ENCODE measurements at regions not wholly inside any gene's neighbourhood (a gene's known extent, or its start where the extent isn't known, plus 50 kb on each side); places are given as distances from the start of the nearest gene placed in this dataset.
A peak's percentile ranks its signal among the peaks of the same experiment; 100 is the strongest.

GRCh38 chr16:6018848-6019489 is 921.4 kb upstream of the EEF2KMT start:
- DNase-seq (ENCODE audit: low read depth in 2 of 2): no peak

GRCh38 chr16:6016530-6017184 is 919.1 kb upstream of the EEF2KMT start:
- peak in 1 of 2 donors; percentile 3 for DNase-seq (ENCODE audit: low read depth in 2 of 2)

GRCh38 chr16:6012716-6013115 is 915.1 kb upstream of the EEF2KMT start:
- DNase-seq (ENCODE audit: low read depth in 2 of 2): no peak

GRCh38 chr16:6009151-6009550 is 911.6 kb upstream of the EEF2KMT start:
- no peak for DNase-seq (ENCODE audit: low read depth in 2 of 2)

DNA sequence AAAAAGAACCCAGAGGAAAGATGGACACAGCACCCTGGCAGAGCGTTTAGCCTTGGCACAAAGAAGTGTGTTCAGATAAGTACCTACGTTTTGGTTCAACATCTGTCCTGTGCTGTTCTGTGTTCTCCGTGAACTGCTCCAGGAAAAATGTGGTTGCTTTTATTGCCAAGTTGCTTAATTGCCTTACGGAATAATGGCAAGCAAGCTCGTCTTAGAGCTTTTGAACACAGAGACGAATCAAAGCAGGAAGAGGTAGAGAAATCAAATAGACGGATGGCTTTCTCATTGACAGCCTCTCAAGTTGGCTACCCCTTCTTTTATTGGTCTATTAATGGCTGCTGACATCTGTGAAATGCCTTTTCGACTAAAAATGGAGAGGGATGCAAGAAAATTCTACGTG is 911.1 kb upstream of the EEF2KMT start:
- no peak for DNase-seq (ENCODE audit: low read depth in 2 of 2)

- no peak for DNase-seq (ENCODE audit: low read depth in 2 of 2)
Measured at GRCh38 chr16:5993356-5993755, 895.8 kb upstream of the EEF2KMT start.

GRCh38 chr16:5982979-5983378 is 885.4 kb upstream of the EEF2KMT start:
- DNase-seq (ENCODE audit: low read depth in 2 of 2): no peak

DNA sequence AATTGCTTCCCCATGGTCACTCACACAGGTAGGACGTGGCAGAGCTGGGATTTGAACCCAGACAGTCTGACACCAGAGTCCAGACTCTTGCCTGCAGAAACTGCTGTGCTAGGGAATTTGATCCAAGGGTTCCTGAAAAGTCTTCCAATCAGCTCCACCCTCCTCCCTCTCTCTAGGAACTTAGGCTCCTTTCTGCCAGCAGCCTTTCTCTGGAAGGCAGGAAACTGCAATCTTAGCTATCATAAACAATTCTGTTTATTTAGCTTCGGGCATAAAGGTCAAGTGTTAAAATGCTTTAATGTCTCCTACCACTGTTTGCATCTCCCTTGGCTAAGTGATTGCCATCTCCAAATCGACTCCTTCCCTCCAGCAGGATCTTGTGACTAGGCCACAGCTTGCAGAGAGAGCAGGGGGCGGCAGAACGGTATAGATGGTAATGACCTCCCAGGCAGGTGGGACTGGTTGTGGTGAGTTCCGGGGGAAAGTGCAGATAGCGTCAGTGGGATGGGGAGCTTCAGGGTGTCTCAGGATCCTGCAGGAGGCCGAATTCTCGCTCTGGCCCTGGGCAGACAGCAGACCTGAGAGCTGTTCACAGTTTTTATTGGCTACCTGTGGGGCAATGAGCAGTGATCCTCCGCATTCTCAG is 882.4 kb upstream of the EEF2KMT start:
- no peak for DNase-seq (ENCODE audit: low read depth in 2 of 2)

- DNase-seq (ENCODE audit: low read depth in 2 of 2): no peak
Measured at GRCh38 chr16:5977329-5977728, 879.7 kb upstream of the EEF2KMT start.

GRCh38 chr16:5972747-5973146 is 875.2 kb upstream of the EEF2KMT start:
- no peak for DNase-seq (ENCODE audit: low read depth in 2 of 2)

DNA sequence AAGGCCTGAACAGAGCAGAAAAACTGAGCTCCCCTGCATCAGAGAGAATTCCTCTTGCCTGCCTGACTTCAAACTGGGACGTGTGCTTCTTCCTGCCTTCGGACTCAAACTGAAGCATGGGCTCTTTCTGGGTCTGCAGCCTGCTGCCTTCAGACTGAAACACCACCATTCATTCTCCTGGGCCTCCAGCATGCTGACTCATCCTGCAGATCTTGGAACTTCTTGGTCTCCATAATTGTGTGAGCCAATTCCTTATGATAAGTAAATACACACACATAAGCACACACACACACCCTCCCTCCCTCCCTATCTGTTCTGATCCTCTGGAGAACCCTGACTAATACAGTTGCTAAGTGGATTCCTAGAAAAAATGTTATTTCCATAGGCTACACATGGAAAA is 874.3 kb upstream of the EEF2KMT start:
- DNase-seq (ENCODE audit: low read depth in 2 of 2): no peak

DNA sequence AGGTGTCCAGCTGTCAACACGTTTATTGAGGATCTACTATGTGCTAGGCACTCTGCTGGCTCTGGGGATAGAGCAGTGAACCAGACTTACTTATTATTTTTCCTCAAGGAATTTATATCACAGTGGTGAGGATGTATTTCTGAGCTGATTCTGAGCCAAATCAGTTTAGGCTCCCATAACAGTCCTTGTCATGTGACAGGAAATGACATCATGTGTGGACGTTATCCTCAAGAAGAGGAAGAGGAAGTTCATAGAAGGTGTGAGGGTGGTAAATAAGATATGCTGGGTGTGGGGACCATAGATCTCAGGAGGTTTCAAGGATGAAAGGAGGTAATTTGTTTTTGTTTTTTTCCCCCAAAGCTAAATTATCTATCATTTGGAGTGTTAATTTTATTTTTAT is 873.5 kb upstream of the EEF2KMT start:
- no peak for DNase-seq (ENCODE audit: low read depth in 2 of 2)

DNA sequence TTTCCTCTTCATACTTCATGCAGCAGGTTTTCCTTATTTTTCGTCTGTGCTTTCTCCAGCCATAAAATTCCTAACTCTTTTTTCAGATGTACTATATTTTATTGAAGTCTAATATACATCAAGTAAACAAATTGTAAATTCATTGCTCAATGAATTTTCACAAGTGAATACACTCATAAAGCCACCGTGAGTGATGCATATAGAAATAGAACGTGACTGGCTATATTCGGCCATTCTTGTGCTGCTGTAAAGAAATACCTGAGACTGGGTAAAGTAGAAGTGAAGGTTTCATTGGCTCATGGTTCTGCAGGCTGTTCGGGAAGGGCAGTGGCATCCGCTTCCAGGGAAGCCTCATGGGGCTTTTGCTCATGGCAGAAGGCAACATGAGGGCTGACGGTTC is 868.4 kb upstream of the EEF2KMT start:
- DNase-seq (ENCODE audit: low read depth in 2 of 2): no peak

GRCh38 chr16:5965321-5965720 is 867.7 kb upstream of the EEF2KMT start:
- DNase-seq (ENCODE audit: low read depth in 2 of 2): no peak

GRCh38 chr16:5951486-5951885 is 853.9 kb upstream of the EEF2KMT start:
- no peak for DNase-seq (ENCODE audit: low read depth in 2 of 2)

GRCh38 chr16:5944971-5945370 is 847.4 kb upstream of the EEF2KMT start:
- no peak for DNase-seq (ENCODE audit: low read depth in 2 of 2)

DNA sequence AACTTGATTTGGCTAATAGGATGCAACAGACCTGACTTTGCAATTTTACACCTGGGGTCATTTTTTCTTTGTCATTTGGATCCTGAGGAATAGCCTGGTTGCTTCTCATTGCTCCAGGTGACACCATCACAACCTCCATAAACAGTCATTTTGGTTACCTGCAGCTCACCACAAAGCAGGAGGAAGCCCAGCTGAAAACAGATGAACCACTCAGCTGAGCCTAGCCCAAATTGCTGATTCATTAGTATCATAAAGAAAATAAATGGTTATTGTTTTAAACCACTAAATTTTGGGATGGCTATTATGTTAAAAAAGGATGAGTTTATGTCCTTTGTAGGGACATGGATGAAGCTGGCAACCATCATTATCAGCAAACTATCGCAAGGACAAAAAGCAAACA is 841.0 kb upstream of the EEF2KMT start:
- no peak for DNase-seq (ENCODE audit: low read depth in 2 of 2)

DNA sequence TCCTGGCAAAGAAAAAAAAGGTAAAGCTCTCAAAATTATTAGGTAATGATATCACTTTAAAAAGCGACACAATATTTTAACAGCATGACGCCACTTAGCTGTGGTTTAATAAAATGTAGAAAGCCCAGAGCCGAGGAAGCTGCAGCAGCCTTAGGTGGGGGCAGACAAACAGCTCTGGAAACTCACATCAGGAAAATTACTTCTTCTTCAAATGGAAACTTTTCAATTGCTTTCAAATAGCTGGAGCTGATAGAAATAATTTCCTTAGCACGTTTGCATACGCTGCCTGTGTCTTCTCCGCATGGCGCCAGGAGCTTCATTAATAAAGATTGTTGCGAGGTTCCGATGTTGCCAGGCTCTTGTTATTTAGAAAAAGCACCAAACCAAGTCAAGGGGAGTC is 835.3 kb upstream of the EEF2KMT start:
- no peak for DNase-seq (ENCODE audit: low read depth in 2 of 2)

GRCh38 chr16:5928476-5929065 is 831.0 kb upstream of the EEF2KMT start:
- no peak for DNase-seq (ENCODE audit: low read depth in 2 of 2)

DNA sequence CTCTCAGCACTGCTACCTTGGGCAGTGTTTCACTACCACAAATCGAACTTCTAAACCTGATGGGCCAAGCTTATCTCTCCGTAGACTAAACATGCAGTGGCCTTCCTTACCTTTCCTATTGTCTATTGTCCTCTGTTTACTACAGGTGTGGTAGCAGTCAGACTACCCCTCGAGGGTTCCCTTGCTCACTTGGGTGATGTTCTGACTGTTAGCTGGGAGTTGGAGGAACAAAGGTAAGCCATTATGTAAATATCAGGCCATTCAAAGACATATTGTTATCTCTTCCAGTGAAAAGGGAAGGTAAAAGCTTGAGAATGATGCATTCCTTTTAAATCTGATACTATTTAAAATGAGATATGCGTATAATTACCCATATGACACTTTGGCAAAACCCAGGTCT is 828.3 kb upstream of the EEF2KMT start:
- DNase-seq (ENCODE audit: low read depth in 2 of 2): no peak

DNA sequence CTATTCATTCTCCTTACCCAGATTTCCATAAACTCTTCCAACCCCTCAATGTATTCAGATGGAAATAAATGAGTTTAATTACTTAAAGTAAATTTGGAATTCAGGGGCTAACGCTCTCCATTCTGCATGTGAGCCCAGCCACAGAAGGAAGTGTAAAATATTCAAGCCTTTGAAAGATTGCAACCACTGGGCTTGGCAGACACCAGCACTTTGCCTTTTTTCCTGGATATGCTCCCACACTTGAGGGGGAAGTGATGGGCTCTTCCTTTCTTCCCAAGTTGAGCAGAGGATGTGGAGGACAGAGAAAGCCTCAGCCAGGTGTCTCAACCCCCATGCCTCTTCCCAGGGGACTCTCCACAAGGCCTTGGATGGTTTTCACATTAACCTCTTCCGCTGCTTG is 825.1 kb upstream of the EEF2KMT start:
- DNase-seq (ENCODE audit: low read depth in 2 of 2): no peak

GRCh38 chr16:5918567-5919130 is 821.1 kb upstream of the EEF2KMT start:
- no peak for DNase-seq (ENCODE audit: low read depth in 2 of 2)
